GM19238 (cell line): ENCODE measurements at regions not wholly inside any gene's neighbourhood (a gene's known extent, or its start where the extent isn't known, plus 50 kb on each side); places are given as distances from the start of the nearest gene placed in this dataset.

ENCODE experiments used
- DNase-seq: peaks from one replicate; pipeline ENCODE4 v3.0.0; 2011; ENCODE audit warnings: low spot score; ENCODE audit not compliant: insufficient read length

- no peak for DNase-seq
Observed at GRCh38 chr2:9137379-9138150, 69.0 kb upstream of the ASAP2 start.

- no peak for DNase-seq
Observed at GRCh38 chr2:9135822-9136558, 70.6 kb upstream of the ASAP2 start.

DNA sequence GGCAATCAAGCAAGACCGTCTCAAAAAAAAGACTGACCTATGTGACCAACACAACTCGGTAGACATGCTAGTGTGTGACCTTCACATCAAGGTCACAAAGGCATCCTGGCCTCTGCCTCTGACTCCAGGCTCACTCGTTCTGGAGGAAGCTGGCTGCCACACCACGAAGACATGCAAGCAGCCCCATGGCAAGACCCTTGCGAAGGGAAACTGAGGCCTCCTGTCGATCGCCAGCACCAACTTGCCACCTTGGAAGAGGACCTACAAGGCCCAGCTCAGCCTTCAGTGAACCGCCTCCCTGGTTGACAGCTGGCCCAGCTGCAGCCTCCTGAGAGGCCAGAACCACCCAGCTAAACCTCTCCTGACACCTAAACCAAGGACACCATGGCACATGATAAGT is 79.3 kb upstream of the ASAP2 start:
- no peak for DNase-seq

- no peak for DNase-seq
Observed at GRCh38 chr2:9126540-9126939, 80.1 kb upstream of the ASAP2 start.

DNA sequence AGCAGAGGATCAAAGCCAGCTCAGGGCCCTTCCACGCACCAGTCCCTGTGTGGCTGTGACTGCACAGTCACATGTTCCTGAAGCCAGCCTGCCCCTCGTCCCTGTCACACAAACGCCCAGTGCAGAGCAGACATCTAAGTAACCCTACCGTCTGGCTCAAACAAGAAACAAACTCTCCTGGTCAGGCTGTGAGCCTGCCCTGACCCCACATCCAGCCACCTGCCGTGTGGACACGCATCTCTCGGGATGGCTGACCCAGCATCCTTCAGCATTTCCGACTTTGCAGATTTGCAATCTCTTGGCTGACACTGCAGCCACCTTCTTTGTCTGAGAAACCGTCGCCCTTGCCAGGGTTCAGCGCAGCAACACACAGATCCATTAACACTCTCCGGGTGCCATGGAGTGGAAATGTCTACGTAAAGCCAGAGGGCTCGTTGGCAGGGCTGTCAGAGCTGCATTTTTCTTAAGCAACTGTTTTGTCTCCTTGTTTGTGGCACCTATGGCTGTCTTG is 82.3 kb upstream of the ASAP2 start:
- DNase-seq = no peak

DNA sequence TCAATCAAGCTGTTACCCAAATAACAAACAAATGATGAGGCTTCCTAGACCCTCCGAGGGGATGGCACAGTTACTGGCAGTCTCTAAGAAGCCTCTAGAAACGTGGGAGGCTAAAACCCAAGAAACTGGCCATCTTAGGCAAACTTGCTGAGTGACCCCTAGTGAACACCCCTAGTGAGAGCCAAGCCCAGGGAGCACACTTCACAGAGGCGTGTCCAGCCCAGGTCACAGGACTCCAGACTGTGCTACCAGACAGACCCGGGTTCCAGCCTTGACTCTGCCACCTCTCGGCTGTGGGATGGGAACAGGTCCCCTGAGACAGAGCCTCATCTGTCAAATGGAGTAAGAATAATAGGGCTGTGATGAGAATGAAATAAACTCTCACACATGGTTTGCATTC is 83.5 kb upstream of the ASAP2 start:
- no peak for DNase-seq

GRCh38 chr2:9122367-9122766 is 84.2 kb upstream of the ASAP2 start:
- no peak for DNase-seq

DNA sequence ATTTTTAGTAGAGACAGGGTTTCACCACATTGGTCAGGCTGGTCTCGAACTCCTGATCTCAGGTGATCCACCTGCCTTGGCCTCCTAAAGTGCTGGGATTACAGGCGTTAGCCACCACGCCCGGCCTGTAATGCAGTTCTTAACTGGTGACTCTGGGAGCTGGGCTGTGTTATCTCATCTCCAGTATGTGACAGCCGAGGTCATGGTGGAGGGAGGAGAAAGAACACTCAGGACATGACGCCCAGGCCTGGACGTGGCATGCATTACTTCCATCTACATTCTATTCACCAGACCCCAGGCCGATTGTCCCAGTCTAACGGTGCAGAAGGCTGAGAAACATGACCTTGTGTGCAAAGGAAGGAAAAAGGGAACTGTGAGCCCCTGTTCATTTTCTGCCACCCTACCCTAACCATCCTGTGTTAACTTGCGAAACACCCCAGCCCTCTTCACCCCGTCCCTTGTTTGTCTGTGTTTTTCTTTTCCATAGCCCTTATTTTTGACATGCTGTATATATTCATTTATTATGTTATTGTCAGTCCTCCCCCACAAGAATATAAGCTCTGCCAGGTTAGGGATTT is 88.1 kb upstream of the ASAP2 start:
- DNase-seq = no peak

DNA sequence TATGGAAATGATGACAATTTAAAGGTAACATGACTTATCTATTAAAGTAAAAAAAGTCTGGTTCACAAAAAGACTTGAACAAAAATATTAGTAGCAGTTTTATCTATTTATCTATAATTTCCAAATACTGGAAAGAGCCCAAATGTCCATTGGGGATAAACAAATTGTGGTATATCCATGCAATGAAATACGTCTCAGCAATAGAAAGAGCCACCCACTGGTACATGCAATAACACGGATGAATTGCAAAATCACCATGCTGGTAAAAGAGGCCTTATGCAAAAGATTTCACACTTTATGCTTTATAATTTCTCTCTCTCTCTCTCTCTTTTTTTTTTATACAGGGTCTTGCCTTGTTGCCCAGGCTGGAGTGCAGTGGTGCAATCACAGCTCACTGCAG is 91.4 kb upstream of the ASAP2 start:
- no peak for DNase-seq

DNA sequence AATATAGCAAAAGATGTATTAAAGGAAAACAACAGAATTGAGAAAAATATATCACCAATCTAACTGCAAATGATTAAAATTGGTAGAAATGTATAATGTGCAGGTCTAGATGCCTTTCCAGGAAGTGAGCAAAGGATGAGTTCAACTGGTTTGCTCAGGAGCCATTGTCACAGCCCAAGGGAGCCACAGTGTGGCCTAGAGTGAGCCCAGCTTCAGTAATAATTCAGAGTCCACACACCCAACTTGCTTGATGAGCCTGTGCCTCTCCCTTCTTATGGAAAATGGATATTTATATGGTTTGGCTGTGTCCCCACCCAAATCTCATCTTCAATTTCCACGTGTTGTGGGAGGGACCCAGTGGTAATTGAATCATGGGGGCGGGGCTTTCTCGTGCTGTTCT is 92.2 kb upstream of the ASAP2 start:
- no peak for DNase-seq

DNA sequence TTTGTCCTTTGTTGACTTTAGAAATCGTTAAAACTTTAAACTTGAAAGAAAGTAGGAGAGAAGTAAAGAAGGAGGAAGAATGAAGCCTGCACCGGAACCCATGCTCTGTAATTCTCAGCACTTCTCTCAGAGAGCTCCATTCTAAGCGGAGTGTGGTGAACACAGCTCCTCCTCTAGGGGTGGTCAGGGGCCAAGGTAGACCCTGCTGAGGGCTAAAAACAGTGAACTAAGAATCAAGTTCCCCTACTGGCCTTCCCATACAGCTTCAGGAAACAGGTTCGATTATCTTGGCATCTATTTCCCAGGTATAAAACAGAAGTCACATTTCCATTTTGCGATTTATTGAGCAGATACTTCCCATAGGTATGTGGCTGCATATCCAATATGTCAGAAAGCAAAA is 92.7 kb upstream of the ASAP2 start:
- no peak for DNase-seq

DNA sequence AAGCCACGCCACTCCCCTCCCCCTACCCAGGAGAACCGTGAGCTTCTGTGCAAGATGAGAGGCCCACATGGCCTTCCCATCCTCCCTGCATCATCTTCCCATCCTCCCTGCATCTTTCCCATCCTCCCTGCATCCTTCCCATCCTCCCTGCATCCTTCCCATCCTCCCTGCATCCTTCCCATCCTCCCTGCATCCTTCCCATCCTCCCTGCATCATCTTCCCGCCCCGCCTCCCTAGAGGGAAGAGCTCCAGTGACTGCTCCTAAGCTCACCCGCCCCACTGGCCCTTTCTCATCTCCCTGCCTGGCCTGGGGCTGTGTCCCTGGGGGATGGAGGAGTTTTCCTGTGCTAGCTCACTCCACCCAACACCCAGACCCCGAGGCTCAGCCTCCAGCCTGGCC is 93.3 kb upstream of the ASAP2 start:
- no peak for DNase-seq

DNA sequence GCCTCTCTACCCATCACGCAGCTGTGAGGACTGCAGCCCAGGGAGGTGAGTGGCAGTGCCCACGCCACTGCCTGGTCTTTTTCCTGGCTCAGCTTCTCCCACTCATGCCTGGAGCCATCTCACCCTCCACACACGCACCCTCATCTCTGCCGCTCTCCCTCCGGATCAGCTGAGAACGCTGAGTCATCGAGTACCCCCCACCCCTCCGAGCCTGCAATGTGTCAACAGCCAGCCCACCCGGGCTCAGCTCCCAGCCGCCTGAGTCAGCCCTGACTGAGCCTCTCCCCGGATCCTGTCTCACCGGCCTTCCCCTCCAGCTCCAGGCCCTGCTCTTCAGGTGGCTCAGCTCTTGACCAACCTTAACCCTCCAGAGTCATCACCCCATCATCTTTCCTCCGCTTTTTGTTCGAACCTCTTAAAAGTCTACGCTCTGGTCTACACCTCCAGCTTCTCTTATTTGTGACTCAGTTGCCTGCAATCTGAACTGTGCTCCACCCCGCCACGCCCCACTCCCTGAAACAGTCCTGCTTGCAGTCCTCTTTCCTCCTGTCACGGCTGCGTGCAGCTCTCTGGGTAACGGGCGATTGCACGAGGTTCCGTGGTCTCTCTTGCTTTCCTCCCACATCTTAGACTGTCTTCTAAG is 94.4 kb upstream of the ASAP2 start:
- no peak for DNase-seq

- no peak for DNase-seq
Observed at GRCh38 chr2:9110893-9111569, 95.6 kb upstream of the ASAP2 start.

- DNase-seq = no peak
Observed at GRCh38 chr2:9110346-9110884, 96.2 kb upstream of the ASAP2 start.

- no peak for DNase-seq
Observed at GRCh38 chr2:9109871-9110270, 96.7 kb upstream of the ASAP2 start.

- DNase-seq = no peak
Observed at GRCh38 chr2:9108210-9108967, 98.2 kb upstream of the ASAP2 start.

DNA sequence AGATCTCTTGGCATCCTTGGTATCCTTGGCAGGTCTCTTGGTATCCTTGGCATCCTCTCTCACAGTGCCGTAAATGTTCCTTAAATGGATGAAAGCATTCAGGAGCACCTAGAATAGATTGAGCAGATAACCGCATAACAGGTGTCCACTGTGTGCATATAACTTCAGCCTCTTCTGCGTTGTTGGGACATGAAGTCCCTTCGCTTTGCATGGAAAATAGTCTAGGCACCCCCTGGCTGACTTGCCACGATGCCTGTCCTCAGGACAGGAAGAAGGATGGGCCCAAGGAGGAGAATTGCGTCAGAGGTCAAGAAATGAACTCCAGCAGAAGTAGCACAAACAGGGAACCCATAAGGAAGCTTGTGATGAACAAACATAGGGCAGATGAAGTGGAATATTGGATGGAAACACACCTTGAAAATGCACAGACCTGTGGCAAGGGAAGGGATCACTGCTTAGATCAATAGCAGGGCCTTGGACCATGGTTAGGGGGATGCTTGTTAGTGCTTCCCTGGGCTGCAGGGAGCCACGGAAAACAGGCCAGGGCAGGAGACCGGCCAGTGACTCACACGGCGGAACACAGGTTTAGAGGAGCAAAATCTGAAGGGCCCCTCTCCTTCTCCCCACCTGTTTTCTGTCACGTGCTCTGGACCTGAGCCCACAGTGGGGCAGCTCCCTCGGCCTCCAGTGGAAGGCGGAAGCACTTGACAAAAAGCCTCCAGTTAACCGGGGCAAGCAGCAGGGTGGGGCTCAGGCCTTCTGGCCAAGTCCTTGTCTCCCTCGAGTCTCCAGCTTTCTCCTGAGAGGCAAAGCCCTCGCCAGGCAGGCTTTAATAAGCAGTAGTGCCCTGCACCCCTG is 99.2 kb upstream of the ASAP2 start:
- DNase-seq = no peak

DNA sequence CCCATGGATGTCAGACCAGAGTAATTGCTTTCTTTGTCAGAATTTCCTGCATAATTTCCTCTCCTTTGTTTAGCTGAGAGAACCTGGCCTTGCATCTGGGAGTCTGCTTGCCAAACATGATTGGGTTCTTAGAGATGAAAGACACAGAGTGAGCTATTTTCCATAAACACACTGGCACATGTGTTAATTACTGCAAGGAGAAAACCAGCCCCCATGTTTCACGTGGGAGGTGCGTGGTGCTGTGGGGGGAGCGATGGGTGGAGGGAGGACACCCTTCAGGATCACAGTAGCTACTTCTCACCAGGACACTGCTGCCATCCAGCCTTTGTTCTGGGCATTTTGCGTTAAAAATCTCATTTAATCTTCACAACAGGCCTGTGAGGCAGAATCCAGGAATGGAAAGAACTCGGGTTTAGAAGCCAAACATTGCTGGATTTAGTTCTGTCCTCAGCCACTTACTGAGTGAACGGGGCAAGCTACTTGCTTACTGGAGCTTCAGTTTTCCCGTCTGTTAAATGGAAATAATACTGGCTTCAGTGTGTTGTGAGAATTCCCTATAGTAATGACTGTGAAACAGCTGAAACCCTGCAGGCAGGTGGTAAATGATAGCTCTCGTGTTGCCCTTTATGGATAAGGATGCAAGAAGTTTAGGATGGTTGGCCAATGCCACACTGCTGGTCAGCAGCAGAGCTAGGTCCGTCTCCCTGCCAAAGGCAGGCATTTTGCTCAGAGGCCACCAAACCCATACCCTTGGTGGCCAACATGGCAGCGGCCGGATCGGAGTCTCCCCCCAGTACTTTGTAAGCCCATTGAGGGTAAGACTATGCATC is 100.1 kb upstream of the ASAP2 start:
- DNase-seq = no peak
